Body of pancreas (tissue), 4 donors: ENCODE measurements at regions not wholly inside any gene's neighbourhood (a gene's known extent, or its start where the extent isn't known, plus 50 kb on each side); places are given as distances from the start of the nearest gene placed in this dataset.

ENCODE experiments used
- POLR2A ChIP-seq, 3 donors: fragments of 450-650 bp; IDR thresholded peaks; one replicate each; pipeline ENCODE4 v1.6.1; 2016; ENCODE audit warnings: antibody characterized with exemption in 3 of 3, mild to moderate bottlenecking in 2 of 3
- TF ChIP-seq, protein P1 (sequence below), 7 experiments: fragments of 450-650 bp in 4 of 7; fragments of 200-600 bp in 3 of 7; sonication (generic) in 3 of 7; IDR thresholded peaks; one replicate each; pipeline ENCODE4 v1.5.1; 2016 to 2019; ENCODE audit warnings: antibody characterized with exemption in 7 of 7

DNA sequence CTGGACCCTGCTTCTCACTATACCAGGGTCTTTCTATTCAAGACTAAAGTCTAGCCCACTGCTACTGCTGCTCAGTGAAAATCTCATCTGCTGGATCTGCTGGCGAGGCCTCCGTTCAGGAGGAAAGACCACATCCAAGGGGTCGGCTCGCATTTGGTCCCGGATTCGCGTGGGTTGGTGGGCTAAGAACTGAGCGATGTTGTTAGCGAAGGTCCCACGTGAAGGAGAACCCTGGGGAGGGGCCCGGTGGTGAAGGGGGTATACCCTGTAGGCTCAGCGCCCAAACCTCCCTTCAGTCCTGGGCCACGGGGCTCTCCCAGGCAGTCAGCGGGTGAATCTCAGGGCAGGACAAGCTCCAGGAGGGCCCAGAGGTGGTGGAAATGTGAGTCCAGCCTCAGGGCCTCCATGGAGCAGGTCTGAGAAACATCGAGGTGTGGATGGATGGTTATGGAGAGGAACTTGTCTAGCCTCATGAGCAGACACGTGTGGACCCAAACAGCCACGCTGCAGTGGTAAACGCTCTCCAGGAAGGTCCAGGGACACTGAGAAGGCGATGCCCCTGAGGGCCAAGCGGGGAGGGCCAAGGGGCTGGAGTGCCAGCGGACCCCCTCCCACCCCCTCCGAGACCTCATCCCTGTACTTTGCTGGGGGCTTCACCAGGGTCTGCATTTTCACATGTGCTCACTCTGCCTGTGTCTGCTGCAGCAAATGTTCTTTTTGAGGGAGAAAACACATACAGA is 152.3 kb downstream of the CTTN start:
- TF ChIP-seq, protein P1, sequence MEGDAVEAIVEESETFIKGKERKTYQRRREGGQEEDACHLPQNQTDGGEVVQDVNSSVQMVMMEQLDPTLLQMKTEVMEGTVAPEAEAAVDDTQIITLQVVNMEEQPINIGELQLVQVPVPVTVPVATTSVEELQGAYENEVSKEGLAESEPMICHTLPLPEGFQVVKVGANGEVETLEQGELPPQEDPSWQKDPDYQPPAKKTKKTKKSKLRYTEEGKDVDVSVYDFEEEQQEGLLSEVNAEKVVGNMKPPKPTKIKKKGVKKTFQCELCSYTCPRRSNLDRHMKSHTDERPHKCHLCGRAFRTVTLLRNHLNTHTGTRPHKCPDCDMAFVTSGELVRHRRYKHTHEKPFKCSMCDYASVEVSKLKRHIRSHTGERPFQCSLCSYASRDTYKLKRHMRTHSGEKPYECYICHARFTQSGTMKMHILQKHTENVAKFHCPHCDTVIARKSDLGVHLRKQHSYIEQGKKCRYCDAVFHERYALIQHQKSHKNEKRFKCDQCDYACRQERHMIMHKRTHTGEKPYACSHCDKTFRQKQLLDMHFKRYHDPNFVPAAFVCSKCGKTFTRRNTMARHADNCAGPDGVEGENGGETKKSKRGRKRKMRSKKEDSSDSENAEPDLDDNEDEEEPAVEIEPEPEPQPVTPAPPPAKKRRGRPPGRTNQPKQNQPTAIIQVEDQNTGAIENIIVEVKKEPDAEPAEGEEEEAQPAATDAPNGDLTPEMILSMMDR (IDR thresholded peaks at IDR 0.05): no peak
- TF ChIP-seq POLR2A (IDR thresholded peaks at IDR 0.05): no peak
